C4-2B (cell line): ENCODE measurements at regions not wholly inside any gene's neighbourhood (a gene's known extent, or its start where the extent isn't known, plus 50 kb on each side); places are given as distances from the start of the nearest gene placed in this dataset.

Experiments
- CTCF ChIP-seq: fragments of 450-650 bp; conservative IDR thresholded peaks from 2 replicates; pipeline ENCODE4 v1.5.1; 2017; ENCODE audit warnings: mild to moderate bottlenecking
- ZFX ChIP-seq: fragments of 450-650 bp; IDR thresholded peaks from 2 replicates; pipeline ENCODE4 v1.6.1; 2017

- TF ChIP-seq CTCF = no peak
- TF ChIP-seq ZFX = no peak
These were observed 406.7 kb upstream of the POT1 start for GRCh38 chr7:125336326-125336725.
